Keratinocyte (primary cell): ENCODE measurements at regions not wholly inside any gene's neighbourhood (a gene's known extent, or its start where the extent isn't known, plus 50 kb on each side); places are given as distances from the start of the nearest gene placed in this dataset.

Experiments used
- DNase-seq: peaks from one replicate; pipeline ENCODE4 v3.0.0-alpha.2; 2011; ENCODE audit warnings: low read depth, missing footprints, low spot score
- FAIRE-seq: peaks from 2 replicates; lab custom pipeline; 2011; peaks lifted over from hg19 to GRCh38; lab: Jason Lieb, UNC
- H2AFZ ChIP-seq: 2 replicates; pipeline ENCODE4 v1.6.0; 2012; ENCODE audit warnings: low read length, control low read depth, inconsistent platforms; ENCODE audit not compliant: control insufficient read depth
- H3K27ac ChIP-seq: 2 replicates; pipeline ENCODE4 v1.5.1; 2011; ENCODE audit warnings: low read length; ENCODE audit not compliant: control insufficient read depth, insufficient read depth
- H3K27me3 ChIP-seq: 3 replicates; pipeline ENCODE4 v1.6.0; 2011; ENCODE audit warnings: low read length; ENCODE audit not compliant: control insufficient read depth, insufficient read depth; ENCODE audit errors: extremely low read depth
- H3K36me3 ChIP-seq, 2 experiments: 2 replicates in 1 of 2; 3 replicates in 1 of 2; pipeline ENCODE4 v1.5.1; 2011; ENCODE audit warnings: low read length in 2 of 2, mild to moderate bottlenecking in 1 of 2; ENCODE audit not compliant: control insufficient read depth in 2 of 2, insufficient read depth in 2 of 2; ENCODE audit errors: extremely low read depth in 1 of 2
- H3K4me1 ChIP-seq: 3 replicates; pipeline ENCODE4 v1.5.1; 2011; ENCODE audit warnings: low read length; ENCODE audit not compliant: control insufficient read depth, insufficient read depth; ENCODE audit errors: extremely low read depth
- H3K4me2 ChIP-seq: 3 replicates; pipeline ENCODE4 v1.6.0; 2011; ENCODE audit warnings: low read depth, low read length; ENCODE audit not compliant: control insufficient read depth, insufficient read depth; ENCODE audit errors: extremely low read depth
- H3K4me3 ChIP-seq, 3 experiments: fragments of 200-600 bp in 1 of 3; sonication (generic) in 1 of 3; 2 replicates in 2 of 3; 3 replicates in 1 of 3; pipeline ENCODE4 v1.5.1; 2011 to 2016; ENCODE audit warnings: low read length in 3 of 3, mild to moderate bottlenecking in 3 of 3, control low read depth in 2 of 3, inconsistent platforms in 1 of 3, low read depth in 1 of 3, mixed read lengths in 1 of 3, mixed run types in 1 of 3, moderate library complexity in 1 of 3; ENCODE audit not compliant: control insufficient read depth in 2 of 3, insufficient read depth in 2 of 3; ENCODE audit errors: extremely low read depth in 1 of 3
- H3K79me2 ChIP-seq: 2 replicates; pipeline ENCODE4 v1.6.0; 2012; ENCODE audit warnings: low read length; ENCODE audit not compliant: control insufficient read depth, insufficient read depth
- H3K9ac ChIP-seq: 3 replicates; pipeline ENCODE4 v1.6.0; 2011; ENCODE audit warnings: low read length; ENCODE audit not compliant: control insufficient read depth, insufficient read depth; ENCODE audit errors: extremely low read depth
- H3K9me1 ChIP-seq: 3 replicates; pipeline ENCODE4 v1.6.0; 2011; ENCODE audit warnings: low read length; ENCODE audit not compliant: control insufficient read depth, insufficient read depth; ENCODE audit errors: extremely low read depth
- H3K9me3 ChIP-seq: 2 replicates; pipeline ENCODE4 v1.5.1; 2012; ENCODE audit warnings: low read depth, low read length; ENCODE audit not compliant: control insufficient read depth
- H4K20me1 ChIP-seq: 3 replicates; pipeline ENCODE4 v1.6.0; 2011; ENCODE audit warnings: low read length; ENCODE audit not compliant: control insufficient read depth, insufficient read depth; ENCODE audit errors: extremely low read depth
- CTCF ChIP-seq, 3 experiments: IDR thresholded peaks in 1 of 3; conservative IDR thresholded peaks in 1 of 3; optimal IDR thresholded peaks in 1 of 3; 2 replicates in 2 of 3; 3 replicates in 1 of 3; pipeline versions ENCODE3 to v1.5.1; 2011; ENCODE audit warnings: low read length in 3 of 3, mild to moderate bottlenecking in 3 of 3, moderate library complexity in 2 of 3, control low read depth in 1 of 3, inconsistent platforms in 1 of 3; ENCODE audit not compliant: insufficient read depth in 2 of 3; ENCODE audit errors: extremely low read depth in 1 of 3
- EZH2 ChIP-seq: IDR thresholded peaks from one replicate; pipeline ENCODE4 v1.6.1; 2012; ENCODE audit warnings: inconsistent platforms, mild to moderate bottlenecking, low read length, moderate library complexity
- dilution Hi-C: fragments of 300-500 bp; cut with MboI; formaldehyde crosslinking; loops from one replicate; pipeline ENCODE4 v1.7.0; 2020; ENCODE audit warnings: low sequenced_read_pairs; ENCODE audit not compliant: extremely low pct_ligation_motif_present

GRCh38 chr20:48260129-48260756 is 475.0 kb upstream of the SULF2 start:
- FAIRE-seq (no peak), DNase-seq (no peak)
- Histone ChIP-seq H3K9ac (no peak overlapping the region), H3K27me3 (peaks cover 3% of the 10 kb centered on the region), H3K9me1 (no peaks in the 10 kb centered on the region), H2AFZ (no peak overlapping the region), H3K9me3 (no peaks in the 10 kb centered on the region), H3K27ac (no peak overlapping the region), H3K79me2 (no peaks in the 10 kb centered on the region), H4K20me1 (no peaks in the 10 kb centered on the region), H3K4me1 (no peaks in the 10 kb centered on the region), H3K4me3 (no peak overlapping the region), H3K36me3 (no peaks in the 10 kb centered on the region), H3K4me2 (no peak overlapping the region)
- TF ChIP-seq CTCF (optimal IDR thresholded peaks at IDR 0.05 in 1 of 3, IDR thresholded peaks at IDR 0.05 in 1 of 3, conservative IDR thresholded peaks at IDR 0.05 in 1 of 3; ENCODE audit: extremely low read depth in 1 of 3, insufficient read depth in 2 of 3, low read length in 3 of 3) (no peak), EZH2 (no peak)
- dilution Hi-C loops: no loop called here

GRCh38 chr20:48259456-48259855 is 474.2 kb upstream of the SULF2 start:
- no peaks in the 10 kb centered on the region for H3K9me1 ChIP-seq
- no peaks in the 10 kb centered on the region for H4K20me1 ChIP-seq
- H3K9me3 ChIP-seq: no peaks in the 10 kb centered on the region
- H3K79me2 ChIP-seq: no peaks in the 10 kb centered on the region
- no peak overlapping the region for H3K9ac ChIP-seq
- TF ChIP-seq CTCF (optimal IDR thresholded peaks at IDR 0.05 in 1 of 3, IDR thresholded peaks at IDR 0.05 in 1 of 3, conservative IDR thresholded peaks at IDR 0.05 in 1 of 3; ENCODE audit: extremely low read depth in 1 of 3, insufficient read depth in 2 of 3, low read length in 3 of 3) (no peak), EZH2 (no peak)
- dilution Hi-C loops: no loop called here
- peaks cover 3% of the 10 kb centered on the region for H3K27me3 ChIP-seq
- FAIRE-seq (no peak), DNase-seq (no peak)
- no peak overlapping the region for H3K4me3 ChIP-seq
- no peak overlapping the region for H3K4me2 ChIP-seq
- H3K4me1 ChIP-seq: no peaks in the 10 kb centered on the region
- H3K36me3 ChIP-seq: no peaks in the 10 kb centered on the region
- no peak overlapping the region for H3K27ac ChIP-seq
- no peak overlapping the region for H2AFZ ChIP-seq
